CD4-positive, alpha-beta T cell treated with Interleukin-15 for 4 hours (primary cell): ENCODE measurements at regions not wholly inside any gene's neighbourhood (a gene's known extent, or its start where the extent isn't known, plus 50 kb on each side); places are given as distances from the start of the nearest gene placed in this dataset.

Experiments
- DNase-seq: peaks from one replicate; pipeline ENCODE4 v3.0.0-alpha.2; 2020; ENCODE audit warnings: low spot score

GRCh38 chr6:165952514-165952913 is 215.1 kb downstream of the TBXT start:
- no peak for DNase-seq

GRCh38 chr6:165950316-165950715 is 217.3 kb downstream of the TBXT start:
- no peak for DNase-seq

- no peak for DNase-seq
Measured at GRCh38 chr6:165949324-165949723, 218.3 kb downstream of the TBXT start.

- DNase-seq: no peak
Measured at GRCh38 chr6:165944002-165944466, 223.6 kb downstream of the TBXT start.

- no peak for DNase-seq
Measured at GRCh38 chr6:165941786-165942185, 225.9 kb downstream of the TBXT start.

- DNase-seq: no peak
Measured at GRCh38 chr6:165941249-165941775, 226.3 kb downstream of the TBXT start.

GRCh38 chr6:165940366-165940765 is 227.3 kb downstream of the TBXT start:
- DNase-seq: no peak

- DNase-seq: no peak
Measured at GRCh38 chr6:165939601-165940290, 227.9 kb downstream of the TBXT start.

GRCh38 chr6:165939047-165939446 is 228.6 kb downstream of the TBXT start:
- DNase-seq: no peak

- DNase-seq: no peak
Measured at GRCh38 chr6:165937564-165938358, 229.9 kb downstream of the TBXT start.

- no peak for DNase-seq
Measured at GRCh38 chr6:165936660-165937059, 231.0 kb downstream of the TBXT start.

GRCh38 chr6:165936096-165936495 is 231.6 kb downstream of the TBXT start:
- DNase-seq: no peak

- DNase-seq: no peak
Measured at GRCh38 chr6:165931675-165932074, 236.0 kb downstream of the TBXT start.

- DNase-seq: no peak
Measured at GRCh38 chr6:165930668-165931214, 236.9 kb downstream of the TBXT start.

- no peak for DNase-seq
Measured at GRCh38 chr6:165929607-165930006, 238.0 kb downstream of the TBXT start.

GRCh38 chr6:165926378-165926777 is 241.3 kb downstream of the TBXT start:
- no peak for DNase-seq

- DNase-seq: no peak
Measured at GRCh38 chr6:165925474-165926156, 242.0 kb downstream of the TBXT start.

GRCh38 chr6:165922309-165922794 is 245.3 kb downstream of the TBXT start:
- no peak for DNase-seq

GRCh38 chr6:165920896-165921671 is 246.6 kb downstream of the TBXT start:
- DNase-seq: no peak

- no peak for DNase-seq
Measured at GRCh38 chr6:165917576-165917975, 250.1 kb downstream of the TBXT start.

- no peak for DNase-seq
Measured at GRCh38 chr6:165915022-165915770, 252.2 kb upstream of the PDE10A start.
